Gastroesophageal sphincter (tissue), 4 donors: ENCODE measurements at regions not wholly inside any gene's neighbourhood (a gene's known extent, or its start where the extent isn't known, plus 50 kb on each side); places are given as distances from the start of the nearest gene placed in this dataset.

Experiments
- ATAC-seq: fragments of 150-250 bp; one replicate; pipeline ENCODE4 v1.9.1; 2016; ENCODE audit warnings: mild to moderate bottlenecking, moderate library complexity
- H3K27ac ChIP-seq, 4 donors: fragments of 200-600 bp; sonication (generic) in 3 of 4; 1 replicate in 3 of 4; 2 replicates in 1 of 4; pipeline ENCODE4 v1.5.1; 2016 to 2019
- H3K27me3 ChIP-seq: fragments of 200-600 bp; sonication (generic); one replicate; pipeline ENCODE4 v1.5.1; 2019
- H3K36me3 ChIP-seq, 2 donors: fragments of 200-600 bp; sonication (generic); one replicate each; pipeline ENCODE4 v1.5.1; 2019; ENCODE audit warnings: control low read depth in 1 of 2
- H3K4me1 ChIP-seq, 3 donors: fragments of 200-600 bp; sonication (generic); 1 replicate in 2 of 3; 2 replicates in 1 of 3; pipeline ENCODE4 v1.5.1; 2016 to 2019; ENCODE audit warnings: control low read depth in 2 of 3
- H3K4me3 ChIP-seq, 2 donors: fragments of 200-600 bp; sonication (generic); one replicate each; pipeline ENCODE4 v1.5.1; 2019; ENCODE audit warnings: mild to moderate bottlenecking in 1 of 2, moderate library complexity in 1 of 2
- H3K9me3 ChIP-seq, 3 donors: fragments of 200-600 bp; sonication (generic); one replicate each; pipeline ENCODE4 v1.5.1; 2017 to 2019; ENCODE audit warnings: control low read depth in 2 of 3
- EP300 ChIP-seq: sonication (generic); formaldehyde crosslinking; IDR thresholded peaks from one replicate; pipeline ENCODE4 v1.6.1; 2017; ENCODE audit warnings: antibody characterized with exemption, mild to moderate bottlenecking
- POLR2A ChIP-seq, 2 donors: fragments of 450-650 bp; IDR thresholded peaks; one replicate each; pipeline ENCODE4 v1.6.1; 2017; ENCODE audit warnings: antibody characterized with exemption in 2 of 2, mild to moderate bottlenecking in 2 of 2, moderate library complexity in 1 of 2
- POLR2AphosphoS5 ChIP-seq: sonication (generic); formaldehyde crosslinking; IDR thresholded peaks from one replicate; pipeline ENCODE4 v1.6.1; 2017; ENCODE audit warnings: antibody characterized with exemption
- WGBS, 2 donors: methylation state at CpG; one replicate each; pipeline ENCODE4 v1.1.5; 2018; ENCODE audit warnings: low coverage in 1 of 2; 5-methylcytosine and 5-hydroxymethylcytosine counted together
- TF ChIP-seq, protein P1 (sequence below), 4 experiments: fragments of 200-600 bp in 2 of 4; fragments of 450-650 bp in 2 of 4; sonication (generic) in 1 of 4; IDR thresholded peaks; one replicate each; pipeline ENCODE4 v1.5.1; 2017 to 2019; ENCODE audit warnings: antibody characterized with exemption in 4 of 4, mild to moderate bottlenecking in 2 of 4, moderate library complexity in 2 of 4

DNA sequence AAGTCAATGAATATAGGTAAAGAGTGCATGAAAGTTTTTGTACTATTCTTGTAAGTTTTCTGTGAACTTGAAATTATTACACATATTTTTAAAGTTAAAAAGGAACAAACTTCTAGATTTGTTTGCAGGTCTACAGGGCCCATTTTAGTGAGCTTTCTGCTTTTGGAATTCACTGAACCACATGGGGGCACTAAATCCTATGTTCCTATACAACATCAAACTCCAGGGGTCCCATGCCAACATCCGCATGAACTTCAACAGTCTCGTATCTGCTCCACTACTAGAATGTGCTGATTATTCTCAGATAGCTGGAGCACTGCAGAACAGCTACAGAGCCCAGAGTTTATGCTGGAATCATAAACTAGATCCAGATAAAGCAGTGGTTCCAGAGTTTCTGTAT, 347.9 kb upstream of the SPTLC3 start:
- no peaks in the 10 kb centered on the region for H3K27me3 ChIP-seq
- no peak overlapping the region for H3K4me3 ChIP-seq
- no peaks in the 10 kb centered on the region for H3K4me1 ChIP-seq
- TF ChIP-seq, protein P1, sequence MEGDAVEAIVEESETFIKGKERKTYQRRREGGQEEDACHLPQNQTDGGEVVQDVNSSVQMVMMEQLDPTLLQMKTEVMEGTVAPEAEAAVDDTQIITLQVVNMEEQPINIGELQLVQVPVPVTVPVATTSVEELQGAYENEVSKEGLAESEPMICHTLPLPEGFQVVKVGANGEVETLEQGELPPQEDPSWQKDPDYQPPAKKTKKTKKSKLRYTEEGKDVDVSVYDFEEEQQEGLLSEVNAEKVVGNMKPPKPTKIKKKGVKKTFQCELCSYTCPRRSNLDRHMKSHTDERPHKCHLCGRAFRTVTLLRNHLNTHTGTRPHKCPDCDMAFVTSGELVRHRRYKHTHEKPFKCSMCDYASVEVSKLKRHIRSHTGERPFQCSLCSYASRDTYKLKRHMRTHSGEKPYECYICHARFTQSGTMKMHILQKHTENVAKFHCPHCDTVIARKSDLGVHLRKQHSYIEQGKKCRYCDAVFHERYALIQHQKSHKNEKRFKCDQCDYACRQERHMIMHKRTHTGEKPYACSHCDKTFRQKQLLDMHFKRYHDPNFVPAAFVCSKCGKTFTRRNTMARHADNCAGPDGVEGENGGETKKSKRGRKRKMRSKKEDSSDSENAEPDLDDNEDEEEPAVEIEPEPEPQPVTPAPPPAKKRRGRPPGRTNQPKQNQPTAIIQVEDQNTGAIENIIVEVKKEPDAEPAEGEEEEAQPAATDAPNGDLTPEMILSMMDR (IDR thresholded peaks at IDR 0.05) = no peak
- TF ChIP-seq POLR2A (IDR thresholded peaks at IDR 0.05) (no peak), POLR2AphosphoS5 (no peak), EP300 (no peak)
- H3K9me3 ChIP-seq = no peaks in the 10 kb centered on the region
- no peak for ATAC-seq
- no peak overlapping the region for H3K27ac ChIP-seq
- H3K36me3 ChIP-seq = no peaks in the 10 kb centered on the region
- WGBS, 2 donors = 26 to 79% methylated on average over 2 of the region's 2 CpGs

DNA sequence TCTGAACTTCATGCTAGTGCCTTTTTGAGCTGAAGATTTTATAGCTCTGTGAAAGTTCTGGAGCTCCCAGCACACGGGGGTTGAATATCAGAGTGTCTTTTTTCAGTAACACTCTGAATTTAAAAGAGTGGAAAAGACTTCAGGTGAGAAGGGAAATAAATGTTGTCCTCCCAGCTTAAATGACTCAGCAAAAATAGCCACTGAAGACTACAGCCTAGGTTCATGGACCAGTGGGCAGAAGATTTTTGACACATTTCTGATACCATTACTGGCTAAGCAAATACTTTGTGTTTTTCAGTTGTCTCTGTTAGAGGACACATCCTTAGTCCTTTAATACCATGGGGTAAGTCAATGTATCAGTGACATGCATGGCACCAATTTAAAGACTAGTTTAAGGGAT, 338.5 kb upstream of the SPTLC3 start:
- no peak for TF ChIP-seq POLR2AphosphoS5
- TF ChIP-seq POLR2A (IDR thresholded peaks at IDR 0.05) = no peak
- TF ChIP-seq EP300 = no peak
- TF ChIP-seq, protein P1 (IDR thresholded peaks at IDR 0.05) = no peak
- no peaks in the 10 kb centered on the region for H3K36me3 ChIP-seq
- H3K27ac ChIP-seq = no peak overlapping the region
- H3K27me3 ChIP-seq = no peaks in the 10 kb centered on the region
- no peak overlapping the region for H3K4me3 ChIP-seq
- no peaks in the 10 kb centered on the region for H3K4me1 ChIP-seq
- no peaks in the 10 kb centered on the region for H3K9me3 ChIP-seq
- WGBS, 2 donors = 80 to 83% methylated on average over 1 of the region's 1 CpG
- no peak for ATAC-seq

DNA sequence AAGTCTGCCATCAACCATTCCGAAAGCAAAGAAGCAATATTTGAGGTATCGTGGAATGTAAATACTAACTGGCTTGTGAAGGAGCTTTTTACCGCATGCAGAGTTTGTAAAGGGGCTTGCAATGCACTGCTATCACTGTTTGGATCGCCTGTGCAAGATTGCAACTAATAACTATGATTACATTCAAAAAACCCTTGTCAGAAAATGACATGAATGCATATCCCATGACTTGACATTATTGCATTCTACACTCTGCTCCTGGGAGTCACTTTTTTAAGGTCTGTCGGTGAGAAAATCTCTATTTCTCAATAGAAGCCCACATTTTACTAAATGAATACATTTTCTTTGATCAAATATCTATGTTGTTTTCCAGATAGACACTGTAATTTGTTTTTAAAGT, 335.4 kb upstream of the SPTLC3 start:
- no peaks in the 10 kb centered on the region for H3K9me3 ChIP-seq
- no peak overlapping the region for H3K4me3 ChIP-seq
- H3K27ac ChIP-seq = no peak overlapping the region
- H3K4me1 ChIP-seq = no peaks in the 10 kb centered on the region
- H3K36me3 ChIP-seq = no peaks in the 10 kb centered on the region
- no peak for ATAC-seq
- no peaks in the 10 kb centered on the region for H3K27me3 ChIP-seq
- 72 to 80% methylated on average over 5 of the region's 5 CpGs for WGBS, 2 donors
- no peak for TF ChIP-seq POLR2A (IDR thresholded peaks at IDR 0.05)

DNA sequence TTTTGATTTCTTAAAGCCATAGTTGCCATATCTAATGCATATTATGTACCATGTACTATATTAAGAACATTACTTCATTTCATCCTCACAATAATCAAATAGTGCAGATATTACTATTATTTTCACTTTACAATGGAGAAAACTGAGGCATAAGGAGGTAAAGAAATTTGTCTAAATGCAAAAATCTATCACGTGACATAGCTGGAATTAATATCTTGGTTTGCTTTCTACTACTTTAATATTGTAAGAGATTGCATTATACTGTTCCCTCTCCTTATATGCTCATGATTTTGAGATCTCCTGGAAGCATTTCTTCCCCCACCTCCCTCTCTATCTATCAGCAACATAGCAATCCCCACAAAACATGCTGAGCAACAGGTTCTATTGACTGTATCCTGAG, 330.8 kb upstream of the SPTLC3 start:
- H3K36me3 ChIP-seq = no peaks in the 10 kb centered on the region
- H3K9me3 ChIP-seq = no peaks in the 10 kb centered on the region
- WGBS, 2 donors = 50 to 89% methylated on average over 1 of the region's 1 CpG
- no peak for ATAC-seq
- no peak overlapping the region for H3K4me3 ChIP-seq
- H3K4me1 ChIP-seq = no peaks in the 10 kb centered on the region
- no peak for TF ChIP-seq POLR2A (IDR thresholded peaks at IDR 0.05)
- TF ChIP-seq, protein P1 (IDR thresholded peaks at IDR 0.05) = no peak
- no peak for TF ChIP-seq EP300
- TF ChIP-seq POLR2AphosphoS5 = no peak
- no peaks in the 10 kb centered on the region for H3K27me3 ChIP-seq
- H3K27ac ChIP-seq = no peak overlapping the region

DNA sequence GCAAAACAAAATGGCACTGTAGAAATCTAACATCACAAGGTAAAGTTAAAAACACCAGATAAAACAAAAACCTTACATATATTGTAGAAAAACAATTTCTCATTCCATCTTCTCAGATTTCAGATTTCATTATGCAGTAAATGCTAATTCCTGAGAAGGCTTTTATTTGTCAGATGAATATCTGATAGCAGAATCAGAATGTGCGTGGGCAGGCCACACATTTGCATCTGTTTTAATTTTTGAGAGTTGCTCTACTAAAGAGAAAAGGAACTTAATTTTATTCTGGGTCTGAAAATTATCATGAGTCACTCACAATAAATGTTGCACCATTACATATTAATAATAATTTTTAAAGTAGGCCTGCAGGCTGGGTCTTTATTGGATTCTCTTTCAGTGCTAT, 329.3 kb upstream of the SPTLC3 start:
- Histone ChIP-seq H3K27me3 (no peaks in the 10 kb centered on the region), H3K36me3 (no peaks in the 10 kb centered on the region), H3K4me3 (no peak overlapping the region), H3K4me1 (no peaks in the 10 kb centered on the region), H3K9me3 (no peaks in the 10 kb centered on the region), H3K27ac (no peak overlapping the region)
- no peak for ATAC-seq
- 82 to 90% methylated on average over 1 of the region's 1 CpG for WGBS, 2 donors
- TF ChIP-seq POLR2A (IDR thresholded peaks at IDR 0.05) = no peak
- TF ChIP-seq, protein P1 (IDR thresholded peaks at IDR 0.05) = no peak
- TF ChIP-seq POLR2AphosphoS5 = no peak
- no peak for TF ChIP-seq EP300

DNA sequence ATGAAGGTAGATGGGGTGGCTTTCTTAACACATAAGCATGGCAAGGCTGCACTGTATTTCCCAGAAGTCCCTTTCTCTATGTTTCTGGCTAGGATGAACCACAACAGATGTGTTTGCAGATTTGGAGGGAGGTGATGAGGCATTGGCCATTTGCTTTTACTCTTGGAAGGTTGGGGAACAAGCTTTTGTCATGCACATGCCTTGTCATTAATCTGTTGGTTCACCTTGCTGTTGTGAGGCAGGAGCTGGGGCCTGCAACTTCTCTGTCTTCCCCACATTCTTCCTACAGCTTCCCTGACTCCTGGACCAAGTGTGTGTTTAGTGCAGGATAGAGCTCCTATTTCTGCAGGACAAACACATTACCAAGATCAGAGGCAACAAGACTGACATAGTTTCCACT, 326.2 kb upstream of the SPTLC3 start:
- Histone ChIP-seq H3K27me3 (no peaks in the 10 kb centered on the region), H3K36me3 (no peaks in the 10 kb centered on the region), H3K4me1 (no peaks in the 10 kb centered on the region), H3K9me3 (no peaks in the 10 kb centered on the region), H3K4me3 (no peak overlapping the region), H3K27ac (no peak overlapping the region)
- TF ChIP-seq EP300 (no peak), POLR2A (IDR thresholded peaks at IDR 0.05) (no peak), POLR2AphosphoS5 (no peak)
- TF ChIP-seq, protein P1 (IDR thresholded peaks at IDR 0.05) = no peak
- ATAC-seq = no peak
